ENCODE measurements at regions not wholly inside any gene's neighbourhood (a gene's known extent, or its start where the extent isn't known, plus 50 kb on each side); places are given as distances from the start of the nearest gene placed in this dataset.

- Histone ChIP-seq H3K36me3 (no peaks in the 10 kb centered on the region), H4K20me1 (ENCODE audit: low read depth) (no peaks in the 10 kb centered on the region), H3K27ac (no peak overlapping the region), H3K4me3 (no peak overlapping the region), H3K9me3 (ENCODE audit: low read depth) (no peaks in the 10 kb centered on the region), H3K4me1 (no peaks in the 10 kb centered on the region), H3K4me2 (no peak overlapping the region), H2AFZ (replicated peaks) (peak overlapping the region; percentile 28), H3K27me3 (no peaks in the 10 kb centered on the region), H3K79me2 (ENCODE audit: low read depth) (no peaks in the 10 kb centered on the region), H3F3A (ENCODE audit: low read depth) (no peaks in the 10 kb centered on the region), H3K9ac (no peak overlapping the region)
- no peak overlapping the region for H3K27ac Mint-ChIP-seq
- no peaks in the 10 kb centered on the region for H3K36me3 Mint-ChIP-seq
- TF ChIP-seq EZH2 (IDR thresholded peaks at IDR 0.05) = no peak
- no peak for TF ChIP-seq CTCF (IDR thresholded peaks at IDR 0.05)
- no peak for TF ChIP-seq EZH2phosphoT487 (IDR thresholded peaks at IDR 0.05)
- peaks cover 1% of the 10 kb centered on the region for H3K4me1 Mint-ChIP-seq
- no peak overlapping the region for H3K4me3 Mint-ChIP-seq
- no peak for DNase-seq (ENCODE audit: low spot score)
- no peaks in the 10 kb centered on the region for H3K9me3 Mint-ChIP-seq
- H3K27me3 Mint-ChIP-seq (ENCODE audit: insufficient read depth, low read depth) = no peaks in the 10 kb centered on the region
Measured at GRCh38 chr2:7467782-7468447, 550.7 kb downstream of the RNF144A start.

- H3K36me3 Mint-ChIP-seq = no peaks in the 10 kb centered on the region
- H3K27me3 ChIP-seq = no peaks in the 10 kb centered on the region
Measured at GRCh38 chr2:7468448-7468828, 551.2 kb downstream of the RNF144A start.

GRCh38 chr2:7468955-7469354, 551.7 kb downstream of the RNF144A start:
- no peaks in the 10 kb centered on the region for H3K9me3 Mint-ChIP-seq
- no peaks in the 10 kb centered on the region for H3K36me3 Mint-ChIP-seq
- Histone ChIP-seq H3K4me1 (no peaks in the 10 kb centered on the region), H3K9ac (no peak overlapping the region), H4K20me1 (ENCODE audit: low read depth) (no peaks in the 10 kb centered on the region), H2AFZ (replicated peaks) (no peak overlapping the region), H3K27me3 (no peaks in the 10 kb centered on the region), H3K36me3 (no peaks in the 10 kb centered on the region), H3F3A (ENCODE audit: low read depth) (no peaks in the 10 kb centered on the region), H3K79me2 (ENCODE audit: low read depth) (no peaks in the 10 kb centered on the region), H3K4me2 (no peak overlapping the region), H3K27ac (no peak overlapping the region), H3K9me3 (ENCODE audit: low read depth) (no peaks in the 10 kb centered on the region), H3K4me3 (no peak overlapping the region)
- H3K27ac Mint-ChIP-seq = no peak overlapping the region
- H3K4me1 Mint-ChIP-seq = peaks cover 2% of the 10 kb centered on the region
- H3K4me3 Mint-ChIP-seq = no peak overlapping the region
- no peak for TF ChIP-seq EZH2 (IDR thresholded peaks at IDR 0.05)
- no peak for TF ChIP-seq CTCF (IDR thresholded peaks at IDR 0.05)
- TF ChIP-seq EZH2phosphoT487 (IDR thresholded peaks at IDR 0.05) = no peak
- DNase-seq (ENCODE audit: low spot score) = no peak
- H3K27me3 Mint-ChIP-seq (ENCODE audit: insufficient read depth, low read depth) = no peaks in the 10 kb centered on the region

More at GRCh38 chr2:7468448-7468828, 551.2 kb downstream of the RNF144A start:
- no peaks in the 10 kb centered on the region for H3F3A ChIP-seq (ENCODE audit: low read depth)
- H3K27ac ChIP-seq = no peak overlapping the region
- no peak for TF ChIP-seq CTCF (IDR thresholded peaks at IDR 0.05)
- TF ChIP-seq EZH2 (IDR thresholded peaks at IDR 0.05) = no peak
- no peak for TF ChIP-seq EZH2phosphoT487 (IDR thresholded peaks at IDR 0.05)
- H3K79me2 ChIP-seq (ENCODE audit: low read depth) = no peaks in the 10 kb centered on the region
- no peaks in the 10 kb centered on the region for H3K36me3 ChIP-seq
- Mint-ChIP-seq H3K4me3 (no peak overlapping the region), H3K27ac (no peak overlapping the region), H3K9me3 (no peaks in the 10 kb centered on the region), H3K27me3 (ENCODE audit: insufficient read depth, low read depth) (no peaks in the 10 kb centered on the region), H3K4me1 (peaks cover 2% of the 10 kb centered on the region)
- no peak overlapping the region for H2AFZ ChIP-seq (replicated peaks)
- DNase-seq (ENCODE audit: low spot score) = no peak
- H3K4me2 ChIP-seq = no peak overlapping the region
- H3K9ac ChIP-seq = no peak overlapping the region
- H3K4me1 ChIP-seq = no peaks in the 10 kb centered on the region
- no peaks in the 10 kb centered on the region for H3K9me3 ChIP-seq (ENCODE audit: low read depth)
- H3K4me3 ChIP-seq = no peak overlapping the region
- H4K20me1 ChIP-seq (ENCODE audit: low read depth) = no peaks in the 10 kb centered on the region
